ENCODE measurements at regions not wholly inside any gene's neighbourhood (a gene's known extent, or its start where the extent isn't known, plus 50 kb on each side); places are given as distances from the start of the nearest gene placed in this dataset.
"Not testable (repeated sequence)": the region's sequence is repeated elsewhere in the genome, so short reads cannot be mapped to it uniquely, and the experiment has no call there.

GRCh38 chr2:20499387-20499786 is 52.5 kb downstream of the RHOB start:
- no peak for DNase-seq

GRCh38 chr2:20501974-20502373 is 55.1 kb downstream of the RHOB start:
- no peak for DNase-seq

GRCh38 chr2:20502496-20502895 is 55.6 kb downstream of the RHOB start:
- not testable (repeated sequence) for DNase-seq

GRCh38 chr2:20504174-20504573 is 57.3 kb downstream of the RHOB start:
- no peak for DNase-seq

GRCh38 chr2:20506201-20506685 is 59.4 kb downstream of the RHOB start:
- no peak for DNase-seq

GRCh38 chr2:20507166-20507692 is 60.4 kb downstream of the RHOB start:
- no peak for DNase-seq

- DNase-seq: no peak
Observed at GRCh38 chr2:20507711-20508110, 60.8 kb downstream of the RHOB start.

GRCh38 chr2:20509301-20509769 is 62.5 kb downstream of the RHOB start:
- DNase-seq: no peak

GRCh38 chr2:20509770-20510490 is 63.1 kb downstream of the RHOB start:
- peak; percentile 88 for DNase-seq

- DNase-seq: no peak
Observed at GRCh38 chr2:20511130-20511529, 64.3 kb downstream of the RHOB start.

- no peak for DNase-seq
Observed at GRCh38 chr2:20512061-20512605, 65.3 kb downstream of the RHOB start.

GRCh38 chr2:20513946-20514345 is 67.1 kb downstream of the RHOB start:
- DNase-seq: no peak

GRCh38 chr2:20514596-20515269 is 67.9 kb downstream of the RHOB start:
- DNase-seq: no peak

- DNase-seq: no peak
Observed at GRCh38 chr2:20515290-20516220, 68.7 kb downstream of the RHOB start.

- DNase-seq: peak; percentile 29
Observed at GRCh38 chr2:20516291-20516645, 69.4 kb downstream of the RHOB start.

- peak; percentile 64 for DNase-seq
Observed at GRCh38 chr2:20516646-20517341, 69.9 kb downstream of the RHOB start.

- DNase-seq: no peak
Observed at GRCh38 chr2:20519309-20519708, 72.4 kb downstream of the RHOB start.

- DNase-seq: no peak
Observed at GRCh38 chr2:20520128-20520527, 73.3 kb downstream of the RHOB start.

GRCh38 chr2:20521193-20521592 is 74.3 kb downstream of the RHOB start:
- no peak for DNase-seq

- no peak for DNase-seq
Observed at GRCh38 chr2:20521682-20522189, 74.9 kb downstream of the RHOB start.

GRCh38 chr2:20523073-20523798 is 76.4 kb downstream of the RHOB start:
- no peak for DNase-seq

All from DMS79 treated with DMSO at 0.1 percent for 48 hours (cell line).